GM18861 (cell line): ENCODE measurements at regions not wholly inside any gene's neighbourhood (a gene's known extent, or its start where the extent isn't known, plus 50 kb on each side); places are given as distances from the start of the nearest gene placed in this dataset.

Experiments
- ATAC-seq: cut with Tn5 transposase; IDR thresholded peaks from one replicate; pipeline ENCODE4 v1.9.1; 2021; ENCODE audit not compliant: unreplicated experiment

DNA sequence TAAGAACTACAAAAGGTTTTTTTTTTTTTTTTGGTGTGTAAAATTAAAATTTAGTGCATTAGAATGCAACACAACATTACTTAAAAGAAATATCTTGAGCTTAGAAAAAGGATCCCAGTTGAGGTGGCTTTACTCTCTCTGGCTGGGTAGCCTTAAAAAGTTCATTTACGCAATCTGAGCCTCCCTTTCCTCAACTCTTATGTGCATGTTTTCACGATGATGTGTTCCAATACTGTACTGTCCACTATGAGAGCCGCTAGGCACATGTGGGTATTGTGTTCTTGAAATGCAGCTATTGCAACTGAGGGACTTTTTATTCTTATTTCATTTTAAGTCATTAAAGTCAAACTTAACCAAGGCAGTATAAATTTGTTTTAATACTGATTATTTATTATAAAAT lies 460.9 kb upstream of the SYT1 start:
- no peak for ATAC-seq

DNA sequence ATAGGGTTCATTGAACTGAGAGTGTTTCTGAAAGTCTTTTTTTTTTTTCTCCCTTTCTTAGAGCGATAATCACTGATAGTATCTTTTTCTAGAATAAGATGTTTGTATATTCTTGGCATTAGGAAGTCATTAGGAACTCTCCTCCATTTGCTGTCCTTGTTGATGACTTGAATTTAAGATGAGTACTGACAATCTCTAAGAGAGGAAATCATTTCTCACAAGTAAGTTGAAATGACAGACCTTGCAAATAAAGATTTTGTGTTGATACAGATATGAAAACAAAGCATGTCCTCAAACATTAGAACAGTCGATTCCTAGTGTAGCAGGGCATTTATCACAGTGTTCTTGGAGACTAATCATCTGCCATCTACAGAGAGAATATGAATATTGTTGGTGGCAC lies 458.4 kb upstream of the SYT1 start:
- no peak for ATAC-seq

DNA sequence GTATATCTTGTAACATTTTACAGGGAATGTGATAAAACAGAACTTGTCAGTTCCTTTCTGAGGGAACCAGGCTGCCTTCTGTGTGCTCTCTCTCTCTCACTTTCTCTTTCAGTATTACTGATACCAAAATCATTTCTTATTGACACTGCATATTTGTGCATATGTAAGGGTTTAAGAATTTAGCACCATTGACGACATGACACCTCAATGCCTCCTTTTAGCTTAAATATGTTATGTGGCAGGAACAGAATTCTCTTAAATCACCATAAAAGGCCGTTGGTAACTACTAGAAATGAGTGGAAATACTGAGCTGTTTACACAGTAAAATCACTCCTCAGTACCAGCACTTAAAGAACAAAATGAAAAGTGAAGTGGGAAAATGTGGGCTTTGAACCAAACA lies 457.7 kb upstream of the SYT1 start:
- peak; percentile 98 for ATAC-seq

DNA sequence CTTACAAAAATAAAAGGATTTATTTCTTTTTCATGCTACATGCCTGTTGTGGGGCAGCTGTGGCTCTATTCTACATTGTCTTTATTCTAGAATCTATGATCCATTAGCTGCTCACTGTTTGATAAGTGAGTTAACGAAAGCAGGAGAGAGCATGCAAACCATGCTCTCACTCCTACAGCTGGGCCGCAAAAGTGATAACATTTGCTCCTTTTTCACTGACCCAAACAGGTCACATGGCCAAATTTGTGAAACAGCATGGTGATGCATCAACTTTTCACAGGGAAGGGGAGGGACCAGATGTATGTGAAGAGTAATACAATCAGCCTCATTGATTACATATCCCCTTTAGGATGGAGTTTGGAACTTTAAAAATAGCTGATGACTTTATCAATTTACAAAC lies 456.9 kb upstream of the SYT1 start:
- no peak for ATAC-seq

DNA sequence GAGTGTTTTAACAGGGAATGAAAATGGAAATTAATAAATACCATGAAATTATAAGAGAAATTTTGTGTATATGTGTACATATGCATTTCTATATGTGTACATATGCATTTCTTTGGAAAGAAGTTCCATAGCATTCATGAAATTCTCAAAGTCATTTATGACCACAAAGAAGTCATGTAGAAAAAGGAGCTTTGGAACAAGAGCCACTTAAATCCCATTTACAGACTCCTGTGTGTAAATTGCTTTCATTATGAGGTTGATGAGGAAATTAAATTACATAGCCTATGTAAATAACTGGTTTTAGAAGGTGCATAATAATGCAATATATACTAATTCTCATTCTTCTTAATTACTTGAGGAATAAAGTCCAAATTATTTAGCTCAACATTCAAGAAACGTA lies 450.5 kb upstream of the SYT1 start:
- no peak for ATAC-seq

DNA sequence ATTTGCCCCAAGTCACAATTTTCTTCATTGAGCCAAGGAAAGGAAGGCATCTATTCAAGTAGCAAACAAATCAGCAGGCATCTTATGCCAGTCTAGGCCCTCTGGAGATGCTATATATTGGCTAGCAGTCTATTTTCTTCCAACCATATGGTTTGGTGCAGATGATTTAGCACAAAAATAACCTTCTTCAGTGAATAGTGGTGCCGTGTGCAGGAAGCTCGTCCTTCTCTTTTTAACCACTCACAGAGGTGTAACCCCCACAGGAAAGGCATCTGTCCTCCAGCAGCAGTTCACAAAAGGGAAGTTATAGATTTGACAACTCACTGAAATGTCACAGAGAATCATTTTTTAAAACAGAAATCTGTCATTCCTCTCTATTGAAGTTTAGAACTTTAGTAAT lies 445.7 kb upstream of the SYT1 start:
- peak; percentile 50 for ATAC-seq

DNA sequence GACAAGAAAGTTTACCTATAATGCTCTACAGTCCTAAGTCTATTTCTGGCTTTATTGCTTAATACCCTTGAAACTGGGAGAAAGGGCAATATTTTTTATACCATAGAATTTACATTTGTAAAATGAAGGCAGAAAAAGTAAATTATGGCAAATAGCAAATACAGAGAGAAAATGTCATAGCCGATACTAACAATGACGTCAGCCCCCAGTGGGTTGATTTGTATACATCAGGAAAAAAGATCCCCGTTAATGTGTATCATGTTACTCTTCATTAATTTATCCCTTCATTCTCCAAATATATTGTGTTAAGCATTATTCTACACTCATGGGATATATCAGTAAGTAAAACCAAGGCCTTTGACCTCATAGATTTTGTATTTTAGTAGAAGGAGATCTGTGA lies 445.1 kb upstream of the SYT1 start:
- ATAC-seq, result no peak

DNA sequence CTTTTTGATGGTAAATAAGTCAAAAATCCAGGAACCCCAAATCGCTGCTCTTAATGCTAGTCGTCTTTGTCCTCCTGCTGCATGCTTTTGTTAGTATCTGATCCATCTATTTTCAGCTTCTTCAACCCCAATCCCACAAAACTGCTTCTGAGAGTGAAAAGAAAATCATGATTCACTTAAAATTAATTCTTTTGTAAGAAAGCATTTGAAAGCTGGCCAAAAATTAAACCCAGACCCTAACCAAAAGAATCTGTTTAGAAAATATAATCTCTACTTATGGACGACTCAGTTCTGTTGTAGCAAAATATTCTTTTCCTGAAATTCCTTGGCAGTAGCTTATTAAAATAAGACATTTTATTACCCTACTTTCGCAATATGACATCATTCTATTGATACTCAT lies 443.6 kb upstream of the SYT1 start:
- ATAC-seq, result no peak

DNA sequence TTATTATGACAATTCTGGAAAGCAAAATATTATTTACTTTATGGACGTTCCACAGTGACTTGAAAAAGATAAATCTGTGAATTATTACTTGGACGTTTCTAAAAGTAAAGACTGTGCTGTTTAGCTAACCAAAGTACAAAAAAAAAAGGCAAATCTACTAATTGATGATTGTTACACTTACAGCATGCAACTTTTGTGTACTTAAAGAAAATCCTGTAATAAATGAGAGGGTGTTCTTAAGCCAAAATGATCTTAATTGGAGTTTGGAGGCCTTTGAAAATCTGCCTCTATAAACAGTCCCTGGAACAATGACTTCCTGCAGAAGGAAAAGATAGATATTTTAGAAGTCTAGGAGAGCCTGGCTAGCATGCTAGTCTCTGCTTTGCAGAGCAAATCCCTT lies 434.0 kb upstream of the SYT1 start:
- ATAC-seq, result no peak

DNA sequence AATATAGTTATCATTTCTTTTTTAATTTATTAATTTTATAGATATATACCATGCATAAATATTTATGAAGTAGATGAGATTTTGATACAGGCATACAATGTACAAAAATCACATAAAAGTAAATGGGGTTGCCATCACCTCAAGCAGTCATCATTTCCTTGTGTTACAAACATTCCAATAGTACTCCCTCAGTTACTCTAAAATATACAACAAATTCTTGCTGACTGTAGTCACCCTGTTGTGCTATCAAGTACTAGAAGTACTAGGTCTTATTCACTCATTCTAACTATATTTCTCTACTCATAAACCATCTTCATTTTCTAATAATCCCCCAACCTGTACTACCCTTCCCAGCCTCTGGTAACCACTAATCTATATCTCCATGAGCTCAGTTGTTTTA lies 432.6 kb upstream of the SYT1 start:
- ATAC-seq, result no peak

DNA sequence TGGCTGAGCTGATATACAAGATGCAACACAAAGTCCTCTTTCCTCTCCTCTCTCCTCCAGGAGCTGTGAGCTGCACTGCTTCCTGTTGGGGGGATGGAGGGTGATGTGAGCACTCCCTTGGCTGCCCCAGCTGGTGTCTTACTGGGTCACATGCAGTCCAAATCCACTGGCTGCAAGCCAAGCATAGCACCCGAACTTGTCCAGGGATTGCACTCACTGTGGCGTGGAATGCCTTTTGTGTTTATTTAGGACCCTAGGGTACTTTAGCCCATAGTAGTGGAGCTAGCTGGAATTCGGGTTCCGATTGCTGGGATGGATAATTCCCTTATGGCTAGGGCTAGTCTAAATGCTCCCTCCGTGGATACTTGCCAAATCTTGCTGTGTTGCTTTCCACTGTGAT lies 424.9 kb upstream of the SYT1 start:
- no peak for ATAC-seq

DNA sequence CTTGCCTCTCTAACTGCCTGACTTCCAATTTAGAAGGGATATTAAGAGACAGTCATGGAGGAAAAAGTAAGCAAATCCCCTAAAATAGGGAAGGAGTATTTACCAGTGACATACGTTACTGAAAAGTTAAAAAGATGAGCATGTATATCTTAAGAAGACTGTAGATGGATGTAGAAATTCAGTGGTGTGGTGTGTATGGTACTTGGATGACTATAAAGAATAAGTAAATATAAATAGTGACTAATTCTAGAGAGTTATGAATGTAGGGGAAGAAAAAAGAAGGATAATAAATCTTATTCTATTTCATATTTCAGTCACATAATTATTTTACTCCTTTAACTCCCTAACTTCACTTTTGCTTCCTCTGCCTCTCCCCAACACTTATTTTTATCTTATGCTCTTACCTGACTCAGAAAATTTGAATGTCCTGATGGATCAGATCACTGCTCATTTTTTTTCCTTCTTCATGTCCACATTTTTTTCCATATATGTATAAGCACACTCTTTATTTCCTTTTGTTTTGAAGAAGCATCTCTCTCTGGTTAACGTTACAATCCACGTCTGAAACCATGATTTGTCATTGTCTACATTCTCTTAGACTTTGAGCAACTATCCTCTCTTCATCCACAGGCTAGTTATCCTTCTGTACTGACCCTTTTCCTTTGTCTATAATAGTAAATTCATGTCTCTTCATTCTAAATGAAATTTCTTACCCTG lies 422.7 kb upstream of the SYT1 start:
- ATAC-seq, result no peak

DNA sequence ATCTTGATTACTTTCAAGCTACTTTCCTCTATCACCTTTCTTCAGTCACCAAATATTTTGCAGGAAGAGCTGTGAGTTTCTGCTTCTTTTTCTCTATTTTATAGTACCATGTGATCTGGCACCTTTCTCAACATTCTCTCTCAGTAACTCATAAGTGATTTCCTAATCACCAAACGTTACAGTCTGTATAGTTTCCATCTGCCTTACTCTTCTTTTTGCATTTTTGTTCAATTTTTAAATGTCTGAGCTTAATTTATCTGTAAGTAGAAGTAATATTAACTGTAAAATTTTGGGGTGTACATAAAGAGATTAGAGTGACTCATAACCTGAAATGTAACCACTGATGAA lies 422.1 kb upstream of the SYT1 start:
- ATAC-seq, result no peak

DNA sequence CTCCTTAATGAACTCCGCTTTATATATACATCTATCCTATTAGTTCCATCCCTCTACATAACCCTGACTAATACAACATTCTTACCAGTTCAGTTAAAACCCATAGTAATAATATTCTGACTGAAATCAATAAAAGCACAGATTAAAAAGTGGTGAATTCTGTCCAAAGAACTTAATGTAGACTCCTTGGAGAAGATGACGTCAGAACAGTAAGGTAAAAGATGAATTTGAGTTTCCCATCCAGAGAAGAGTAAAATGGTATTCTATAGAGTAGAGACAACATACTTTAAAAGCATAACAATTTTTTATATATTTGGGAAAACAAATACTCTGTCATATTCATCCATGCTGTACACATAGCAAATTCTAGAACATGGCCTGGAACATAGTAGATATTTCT lies 418.0 kb upstream of the SYT1 start:
- no peak for ATAC-seq

DNA sequence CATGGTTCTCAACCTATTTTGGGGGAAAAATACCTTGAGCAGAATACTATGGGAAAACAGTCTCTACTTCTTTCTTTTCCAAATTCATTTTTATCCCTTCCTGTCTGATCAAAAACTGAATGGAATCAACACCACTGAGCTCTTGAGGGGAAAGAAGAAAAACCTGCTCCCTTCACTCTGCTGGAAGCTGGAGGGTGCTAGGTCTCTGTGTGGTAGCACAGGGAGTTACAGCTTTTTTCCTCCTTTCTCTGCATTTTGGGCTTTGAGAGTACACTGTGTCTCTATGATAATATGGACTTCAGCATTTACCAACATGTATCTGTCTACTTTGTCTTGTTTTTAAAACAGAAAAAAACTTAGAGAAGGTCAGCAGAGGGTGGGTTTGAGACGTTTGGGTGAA lies 417.2 kb upstream of the SYT1 start:
- ATAC-seq, result no peak

DNA sequence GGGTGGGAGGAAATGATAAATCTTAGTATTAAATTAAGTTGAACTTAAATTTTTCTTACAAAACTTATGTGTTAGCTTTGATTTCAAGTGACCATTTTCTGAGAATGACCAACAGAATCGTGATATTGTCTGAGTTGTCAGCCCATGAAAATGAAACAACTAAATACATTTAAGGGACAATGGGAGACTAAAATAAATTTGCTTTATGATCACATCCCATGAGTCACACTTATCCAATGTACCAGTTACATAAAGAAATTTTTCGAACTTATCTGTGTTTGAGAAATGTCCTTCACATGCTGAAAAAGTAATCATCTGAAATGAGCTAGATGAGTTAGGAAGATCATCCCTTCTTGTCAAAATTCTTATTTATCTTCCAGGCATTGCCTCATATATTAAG lies 415.9 kb upstream of the SYT1 start:
- ATAC-seq, result no peak

DNA sequence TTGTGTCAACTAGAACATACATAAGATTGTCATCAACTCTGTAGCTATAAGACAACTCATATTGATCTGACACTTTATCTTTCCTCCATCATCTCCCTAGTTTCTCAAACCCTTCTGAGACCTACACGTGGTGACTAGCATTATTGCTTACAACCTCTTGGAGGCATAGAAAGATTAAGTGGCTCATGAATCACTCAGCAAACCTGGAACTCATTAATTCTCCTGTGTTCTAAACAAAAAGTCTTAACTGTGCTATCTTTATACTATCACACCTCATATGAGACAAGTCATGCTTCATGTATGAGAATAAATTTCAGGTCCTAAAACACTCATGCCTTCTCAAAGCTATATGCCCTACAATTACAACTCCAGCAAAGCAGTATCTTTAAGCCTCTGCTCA lies 408.6 kb upstream of the SYT1 start:
- ATAC-seq, result no peak

DNA sequence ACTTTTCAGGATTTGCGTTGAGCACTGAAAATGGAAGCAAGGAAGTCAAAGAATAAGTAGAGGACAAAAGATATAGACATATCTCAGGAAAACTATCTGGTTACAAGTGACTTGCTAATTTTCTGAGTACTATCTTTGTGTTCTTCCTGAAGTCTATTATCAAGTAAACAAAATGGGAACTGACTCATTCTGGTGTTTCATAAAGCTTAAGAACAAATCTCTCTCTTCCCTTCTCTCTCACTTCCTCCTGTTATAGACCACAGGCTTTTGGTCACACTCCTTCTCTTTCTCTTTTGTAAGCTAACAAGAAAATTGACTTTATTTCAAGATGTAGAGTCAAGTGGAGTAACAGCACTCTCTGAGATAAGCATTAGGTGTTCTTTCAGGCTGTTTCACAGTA lies 406.6 kb upstream of the SYT1 start:
- peak; percentile 100 for ATAC-seq

DNA sequence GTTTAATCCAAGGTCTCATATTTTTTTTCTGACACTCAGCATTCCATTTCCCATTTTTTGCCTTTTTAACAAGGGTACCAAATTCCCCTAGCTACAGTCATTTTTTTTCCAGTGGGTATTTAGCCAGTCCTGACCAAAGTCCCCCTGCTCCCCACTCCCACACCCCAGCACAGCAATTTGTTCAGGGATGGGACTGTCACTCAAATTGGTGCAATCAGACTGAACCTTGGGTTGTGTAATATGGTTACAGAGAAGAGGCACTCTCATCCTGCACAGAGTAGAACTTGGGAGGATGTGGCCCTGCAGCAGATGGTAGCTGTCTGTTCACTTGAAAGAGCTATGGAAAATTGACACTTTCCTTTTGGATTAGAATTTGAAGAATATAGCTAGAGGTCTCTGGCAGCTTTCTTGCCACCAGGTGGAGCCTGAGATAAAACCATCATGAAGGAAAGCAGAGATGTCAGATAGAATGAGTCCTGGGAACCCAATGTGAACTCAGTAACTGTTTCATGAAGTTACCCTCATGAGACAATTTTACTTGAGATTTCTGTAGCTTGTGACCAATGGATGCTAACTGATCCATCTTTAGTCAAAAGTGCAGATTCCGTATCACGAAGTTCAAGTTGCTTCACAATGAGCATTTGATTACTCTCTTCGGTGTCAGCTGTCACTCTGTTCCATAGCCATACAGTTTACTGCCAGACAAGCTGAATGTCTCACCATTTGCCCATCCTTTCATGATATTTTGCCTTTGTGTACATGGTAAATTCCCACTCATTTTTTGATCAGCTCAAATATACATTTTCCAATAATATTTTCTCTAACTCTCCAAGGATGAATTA lies 394.0 kb upstream of the SYT1 start:
- peak; percentile 57 for ATAC-seq

DNA sequence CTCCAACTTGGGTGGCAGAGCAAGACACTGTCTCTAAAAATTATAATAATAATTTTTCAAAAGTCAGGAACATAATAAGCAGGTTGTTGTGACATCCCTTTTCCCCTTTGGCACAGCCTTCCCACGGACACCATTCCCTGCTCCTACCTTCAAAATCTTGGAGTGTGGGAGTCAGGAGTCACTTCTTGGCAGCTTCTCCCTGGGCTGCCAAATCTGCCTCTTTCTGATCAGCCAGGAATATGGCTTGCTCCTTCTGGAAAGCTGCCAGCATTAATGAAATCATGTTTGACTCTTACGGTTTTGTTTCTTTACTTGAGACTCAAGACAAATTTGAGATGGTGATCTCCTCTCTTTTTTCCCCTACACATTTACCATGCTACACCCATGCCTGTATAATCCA lies 391.4 kb upstream of the SYT1 start:
- no peak for ATAC-seq

DNA sequence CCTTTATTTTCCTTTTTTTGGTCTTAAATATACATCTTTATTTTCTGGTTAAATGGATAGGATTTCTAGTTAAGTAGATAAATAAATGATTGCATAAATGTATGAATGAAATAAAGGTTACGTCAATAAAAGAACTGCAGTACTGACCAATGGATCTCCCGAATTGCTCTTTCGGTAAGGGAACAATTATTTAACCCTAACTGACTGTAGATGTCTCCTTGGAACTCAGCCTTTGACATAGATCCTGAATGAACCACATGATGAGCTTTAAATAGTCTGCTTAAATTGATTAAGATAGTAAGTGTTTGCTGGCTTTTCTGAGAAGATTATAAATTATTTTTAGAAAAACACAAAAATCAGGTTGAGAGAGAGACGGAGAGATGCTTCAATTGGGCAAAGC lies 391.0 kb upstream of the SYT1 start:
- no peak for ATAC-seq

DNA sequence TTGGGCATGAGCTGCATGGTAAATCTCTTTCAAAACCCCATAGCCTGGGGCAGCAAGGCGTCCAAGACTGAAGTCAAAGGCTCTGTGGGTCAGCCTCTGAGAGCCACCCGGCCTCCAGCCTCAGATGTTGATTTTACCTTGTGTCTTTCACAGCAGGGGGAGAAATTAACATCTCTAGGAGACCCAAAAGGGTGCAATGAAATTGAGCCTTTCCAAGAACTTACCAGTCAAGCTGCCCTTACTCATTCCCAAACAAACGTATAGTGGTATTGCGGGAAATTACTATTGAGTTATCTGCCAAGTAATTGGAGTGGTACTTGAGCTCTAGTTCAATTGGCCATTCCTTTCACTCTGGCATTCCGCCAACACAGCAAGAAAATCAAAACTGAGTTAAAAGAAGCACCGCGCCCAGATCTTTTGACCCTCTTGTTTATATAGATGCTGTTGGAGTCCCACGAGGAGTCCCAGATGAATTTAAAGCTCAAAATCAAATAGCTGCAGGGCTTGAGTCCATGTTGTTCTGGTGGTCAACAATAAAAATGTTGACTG lies 380.7 kb upstream of the SYT1 start:
- no peak for ATAC-seq

DNA sequence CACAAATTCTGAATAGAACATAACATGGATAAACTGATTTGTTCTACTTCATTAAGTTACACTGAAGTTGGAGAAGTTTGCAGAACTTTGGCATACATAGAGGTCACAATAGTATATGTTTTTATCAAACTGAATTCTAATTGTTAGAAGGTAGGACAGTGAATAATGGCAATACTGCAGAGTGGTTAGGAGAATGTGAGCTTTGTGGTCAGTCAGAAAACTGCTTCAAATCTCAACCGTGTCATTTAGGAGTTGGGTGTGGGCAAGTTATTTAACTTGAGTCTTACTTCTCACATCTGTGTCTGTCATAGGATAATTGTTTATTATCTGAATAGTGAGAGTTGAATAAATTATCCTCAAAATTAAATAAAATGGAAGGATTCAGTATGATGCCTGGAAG lies 374.6 kb upstream of the SYT1 start:
- no peak for ATAC-seq
